Fibroblast of lung (primary cell): ENCODE measurements at regions not wholly inside any gene's neighbourhood (a gene's known extent, or its start where the extent isn't known, plus 50 kb on each side); places are given as distances from the start of the nearest gene placed in this dataset.

ENCODE experiments used
- DNase-seq, 2 donors: peaks; one replicate each; pipeline versions ENCODE4 v3.0.0 to v3.0.0-alpha.2; 2010; ENCODE audit warnings: low read depth in 2 of 2
- H2AFZ ChIP-seq: 2 replicates; pipeline ENCODE4 v1.5.1; 2012; ENCODE audit warnings: low read length, control low read depth, inconsistent platforms
- H3K27ac ChIP-seq: 2 replicates; pipeline ENCODE4 v1.5.1; 2011; ENCODE audit warnings: low read length, control low read depth; ENCODE audit not compliant: insufficient read depth
- H3K27me3 ChIP-seq: 2 replicates; pipeline ENCODE4 v1.5.1; 2011; ENCODE audit warnings: mild to moderate bottlenecking, low read length; ENCODE audit not compliant: control insufficient read depth, insufficient read depth
- H3K36me3 ChIP-seq: 2 replicates; pipeline ENCODE4 v1.5.1; 2011; ENCODE audit warnings: low read length; ENCODE audit not compliant: control insufficient read depth, insufficient read depth
- H3K4me1 ChIP-seq: 2 replicates; pipeline ENCODE4 v1.5.1; 2011; ENCODE audit warnings: low read length; ENCODE audit not compliant: control insufficient read depth, insufficient read depth; ENCODE audit errors: extremely low read depth
- H3K4me2 ChIP-seq: 2 replicates; pipeline ENCODE4 v1.5.1; 2011; ENCODE audit warnings: low read length, control low read depth; ENCODE audit not compliant: insufficient read depth; ENCODE audit errors: extremely low read depth
- H3K4me3 ChIP-seq, 4 experiments: fragments of 200-600 bp in 1 of 4; sonication (generic) in 1 of 4; replicated peaks in 1 of 4; 2 replicates each; pipeline ENCODE4 v1.5.1; 2011 to 2016; ENCODE audit warnings: low read length in 4 of 4, low read depth in 3 of 4, mild to moderate bottlenecking in 3 of 4, control low read depth in 2 of 4, inconsistent platforms in 1 of 4, mixed read lengths in 1 of 4; ENCODE audit not compliant: insufficient read depth in 1 of 4; ENCODE audit errors: control extremely low read depth in 1 of 4
- H3K79me2 ChIP-seq: 2 replicates; pipeline ENCODE4 v1.5.1; 2012; ENCODE audit warnings: mild to moderate bottlenecking, low read length, inconsistent platforms; ENCODE audit not compliant: control insufficient read depth, insufficient read depth
- H3K9ac ChIP-seq: 2 replicates; pipeline ENCODE4 v1.5.1; 2011; ENCODE audit warnings: mild to moderate bottlenecking, low read length, control low read depth; ENCODE audit not compliant: insufficient read depth
- H3K9me3 ChIP-seq: 2 replicates; pipeline ENCODE4 v1.5.1; 2012; ENCODE audit warnings: low read depth, low read length; ENCODE audit not compliant: control insufficient read depth, insufficient read depth
- H4K20me1 ChIP-seq: 2 replicates; pipeline ENCODE4 v1.5.1; 2011; ENCODE audit warnings: low read length; ENCODE audit not compliant: control insufficient read depth, insufficient read depth; ENCODE audit errors: extremely low read depth
- CTCF ChIP-seq, 2 donors: IDR thresholded peaks in 1 of 2; conservative IDR thresholded peaks in 1 of 2; 1 replicate in 1 of 2; 2 replicates in 1 of 2; pipeline ENCODE4 v1.5.1; 2011 to 2012; ENCODE audit warnings: low read length in 2 of 2, control low read depth in 1 of 2, inconsistent platforms in 1 of 2, low read depth in 1 of 2, mild to moderate bottlenecking in 1 of 2
- EZH2 ChIP-seq: IDR thresholded peaks from 2 replicates; pipeline ENCODE4 v1.5.1; 2012; ENCODE audit warnings: low read length, control low read depth, mild to moderate bottlenecking; ENCODE audit errors: missing control alignments

- Histone ChIP-seq H3K4me3 (no peak overlapping the region), H3K27me3 (no peaks in the 10 kb centered on the region), H3K79me2 (no peaks in the 10 kb centered on the region), H3K9me3 (no peaks in the 10 kb centered on the region), H3K4me2 (no peak overlapping the region), H2AFZ (no peak overlapping the region), H3K9ac (no peak overlapping the region), H3K4me1 (no peaks in the 10 kb centered on the region), H3K27ac (no peak overlapping the region), H3K36me3 (no peaks in the 10 kb centered on the region), H4K20me1 (no peaks in the 10 kb centered on the region)
- TF ChIP-seq EZH2 (no peak), CTCF (conservative IDR thresholded peaks at IDR 0.05 in 1 of 2, IDR thresholded peaks at IDR 0.05 in 1 of 2; ENCODE audit: low read depth in 1 of 2, low read length in 2 of 2) (no peak)
- DNase-seq, result no peak
Observed at GRCh38 chr4:132245319-132245718, 903.8 kb upstream of the PCDH10 start.

GRCh38 chr4:132264176-132264575, 884.9 kb upstream of the PCDH10 start:
- DNase-seq, result no peak

GRCh38 chr4:132266374-132266773, 882.7 kb upstream of the PCDH10 start:
- no peak overlapping the region for H2AFZ ChIP-seq
- TF ChIP-seq CTCF (conservative IDR thresholded peaks at IDR 0.05 in 1 of 2, IDR thresholded peaks at IDR 0.05 in 1 of 2; ENCODE audit: low read depth in 1 of 2, low read length in 2 of 2) (no peak), EZH2 (no peak)
- no peaks in the 10 kb centered on the region for H4K20me1 ChIP-seq

More at GRCh38 chr4:132264176-132264575, 884.9 kb upstream of the PCDH10 start:
- Histone ChIP-seq H3K4me3 (no peak overlapping the region), H3K27me3 (no peaks in the 10 kb centered on the region), H4K20me1 (no peaks in the 10 kb centered on the region), H3K36me3 (no peaks in the 10 kb centered on the region), H2AFZ (no peak overlapping the region), H3K9me3 (no peaks in the 10 kb centered on the region), H3K79me2 (no peaks in the 10 kb centered on the region), H3K4me1 (no peaks in the 10 kb centered on the region), H3K4me2 (no peak overlapping the region), H3K9ac (no peak overlapping the region), H3K27ac (no peak overlapping the region)
- TF ChIP-seq CTCF (conservative IDR thresholded peaks at IDR 0.05 in 1 of 2, IDR thresholded peaks at IDR 0.05 in 1 of 2; ENCODE audit: low read depth in 1 of 2, low read length in 2 of 2) (no peak), EZH2 (no peak)

More at GRCh38 chr4:132266374-132266773, 882.7 kb upstream of the PCDH10 start:
- Histone ChIP-seq H3K9me3 (no peaks in the 10 kb centered on the region), H3K4me2 (no peak overlapping the region), H3K4me1 (no peaks in the 10 kb centered on the region), H3K9ac (no peak overlapping the region), H3K4me3 (no peak overlapping the region), H3K36me3 (no peaks in the 10 kb centered on the region), H3K27me3 (no peaks in the 10 kb centered on the region), H3K27ac (no peak overlapping the region), H3K79me2 (no peaks in the 10 kb centered on the region)
- DNase-seq, result no peak
